ENCODE measurements at regions not wholly inside any gene's neighbourhood (a gene's known extent, or its start where the extent isn't known, plus 50 kb on each side); places are given as distances from the start of the nearest gene placed in this dataset.

- no peaks in the 10 kb centered on the region for H3K79me2 ChIP-seq (ENCODE audit: insufficient read depth)
- no peak overlapping the region for H2AFZ ChIP-seq (ENCODE audit: low read depth)
- no peaks in the 10 kb centered on the region for H3K27me3 ChIP-seq (ENCODE audit: insufficient read depth)
- DNase-seq = no peak
- no peaks in the 10 kb centered on the region for H3F3A ChIP-seq (replicated peaks; ENCODE audit: insufficient read depth)
- peak overlapping the region in 1 of 2 experiments; percentile 52; a peak in 2 of 4 replicates for H3K27ac ChIP-seq (ENCODE audit: low read depth in 2 of 2, low read length in 1 of 2)
- H4K20me1 ChIP-seq (ENCODE audit: insufficient read depth) = no peaks in the 10 kb centered on the region
- POLR2A ChIA-PET = no interaction called here
- H3K9me3 ChIP-seq = no peaks in the 10 kb centered on the region
- no peaks in the 10 kb centered on the region for H3K36me3 ChIP-seq (replicated peaks in 1 of 2; ENCODE audit: control insufficient read depth in 1 of 2, insufficient read depth in 2 of 2, low read length in 1 of 2)
- H3K9ac ChIP-seq = no peak overlapping the region; the same call in 1 of the 2 replicates
- peaks cover 0 to 3% of the 10 kb centered on the region in 2 experiments; a peak in 1 of 4 replicates for H3K4me1 ChIP-seq (ENCODE audit: control insufficient read depth in 1 of 2, insufficient read depth in 2 of 2, low read depth in 1 of 2, low read length in 1 of 2)
- no peak overlapping the region for H3K4me2 ChIP-seq
- no peak overlapping the region for H3K4me3 ChIP-seq (ENCODE audit: low read depth in 2 of 2, low read length in 1 of 2)
- CTCF ChIA-PET = interaction anchor here (1.9 kb wide), 1 partner anchor 11 kb away, joined by 4 read pairs; no protein-coding TSS in a partner anchor
- H3K9me2 ChIP-seq = no peaks in the 10 kb centered on the region
- TF ChIP-seq FOXM1 (IDR thresholded peaks at IDR 0.05; ENCODE audit: low read depth) (no peak), TCF12 (IDR thresholded peaks at IDR 0.05) (peak; percentile 72), SIN3A (IDR thresholded peaks at IDR 0.05; ENCODE audit: borderline replicate concordance, low read depth, low read length) (no peak), GATA2 (CRISPR knock-in tag; IDR thresholded peaks at IDR 0.05) (no peak), JUND (IDR thresholded peaks at IDR 0.05) (peak; percentile 77), MAX (IDR thresholded peaks at IDR 0.05; ENCODE audit: low read depth) (no peak; the same call in 1 of the 2 replicates), MXI1 (IDR thresholded peaks at IDR 0.05; ENCODE audit: low read depth, low read length) (no peak), POLR2AphosphoS5 (IDR thresholded peaks at IDR 0.05; ENCODE audit: low read depth, low read length) (no peak), PBX3 (IDR thresholded peaks at IDR 0.05) (peak; percentile 79), EZH2phosphoT487 (IDR thresholded peaks at IDR 0.05; ENCODE audit: borderline replicate concordance, low read depth) (no peak), REST (IDR thresholded peaks at IDR 0.05; ENCODE audit: low read depth, low read length) (no peak), EP300 (IDR thresholded peaks at IDR 0.05; ENCODE audit: borderline replicate concordance in 1 of 2, low read depth in 1 of 2, low read length in 1 of 2) (0 out of 4 replicates have a peak, but pooled peaks of 1 of the 2 experiments have one; percentile 8), NRF1 (IDR thresholded peaks at IDR 0.05; ENCODE audit: low read depth, low read length) (no peak), RAD21 (IDR thresholded peaks at IDR 0.05; ENCODE audit: low read length) (no peak), CHD2 (IDR thresholded peaks at IDR 0.05; ENCODE audit: low read length, partially characterized antibody) (no peak), ELF1 (IDR thresholded peaks at IDR 0.05) (no peak), TAF1 (IDR thresholded peaks at IDR 0.05; ENCODE audit: borderline replicate concordance, low read depth, low read length) (no peak), RFX5 (IDR thresholded peaks at IDR 0.05; ENCODE audit: low read length) (no peak), FOXJ3 (CRISPR knock-in tag; IDR thresholded peaks at IDR 0.05) (no peak), RXRA (IDR thresholded peaks at IDR 0.05; ENCODE audit: borderline replicate concordance, low read depth) (no peak)
- TF ChIP-seq, protein P1, sequence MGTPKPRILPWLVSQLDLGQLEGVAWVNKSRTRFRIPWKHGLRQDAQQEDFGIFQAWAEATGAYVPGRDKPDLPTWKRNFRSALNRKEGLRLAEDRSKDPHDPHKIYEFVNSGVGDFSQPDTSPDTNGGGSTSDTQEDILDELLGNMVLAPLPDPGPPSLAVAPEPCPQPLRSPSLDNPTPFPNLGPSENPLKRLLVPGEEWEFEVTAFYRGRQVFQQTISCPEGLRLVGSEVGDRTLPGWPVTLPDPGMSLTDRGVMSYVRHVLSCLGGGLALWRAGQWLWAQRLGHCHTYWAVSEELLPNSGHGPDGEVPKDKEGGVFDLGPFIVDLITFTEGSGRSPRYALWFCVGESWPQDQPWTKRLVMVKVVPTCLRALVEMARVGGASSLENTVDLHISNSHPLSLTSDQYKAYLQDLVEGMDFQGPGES (IDR thresholded peaks at IDR 0.05; ENCODE audit: low read depth, low read length) = no peak
- TF ChIP-seq, protein P2, sequence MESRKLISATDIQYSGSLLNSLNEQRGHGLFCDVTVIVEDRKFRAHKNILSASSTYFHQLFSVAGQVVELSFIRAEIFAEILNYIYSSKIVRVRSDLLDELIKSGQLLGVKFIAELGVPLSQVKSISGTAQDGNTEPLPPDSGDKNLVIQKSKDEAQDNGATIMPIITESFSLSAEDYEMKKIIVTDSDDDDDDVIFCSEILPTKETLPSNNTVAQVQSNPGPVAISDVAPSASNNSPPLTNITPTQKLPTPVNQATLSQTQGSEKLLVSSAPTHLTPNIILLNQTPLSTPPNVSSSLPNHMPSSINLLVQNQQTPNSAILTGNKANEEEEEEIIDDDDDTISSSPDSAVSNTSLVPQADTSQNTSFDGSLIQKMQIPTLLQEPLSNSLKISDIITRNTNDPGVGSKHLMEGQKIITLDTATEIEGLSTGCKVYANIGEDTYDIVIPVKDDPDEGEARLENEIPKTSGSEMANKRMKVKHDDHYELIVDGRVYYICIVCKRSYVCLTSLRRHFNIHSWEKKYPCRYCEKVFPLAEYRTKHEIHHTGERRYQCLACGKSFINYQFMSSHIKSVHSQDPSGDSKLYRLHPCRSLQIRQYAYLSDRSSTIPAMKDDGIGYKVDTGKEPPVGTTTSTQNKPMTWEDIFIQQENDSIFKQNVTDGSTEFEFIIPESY (IDR thresholded peaks at IDR 0.05; ENCODE audit: borderline replicate concordance, low read depth) = no peak
- TF ChIP-seq, protein P3, sequence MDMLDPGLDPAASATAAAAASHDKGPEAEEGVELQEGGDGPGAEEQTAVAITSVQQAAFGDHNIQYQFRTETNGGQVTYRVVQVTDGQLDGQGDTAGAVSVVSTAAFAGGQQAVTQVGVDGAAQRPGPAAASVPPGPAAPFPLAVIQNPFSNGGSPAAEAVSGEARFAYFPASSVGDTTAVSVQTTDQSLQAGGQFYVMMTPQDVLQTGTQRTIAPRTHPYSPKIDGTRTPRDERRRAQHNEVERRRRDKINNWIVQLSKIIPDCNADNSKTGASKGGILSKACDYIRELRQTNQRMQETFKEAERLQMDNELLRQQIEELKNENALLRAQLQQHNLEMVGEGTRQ (IDR thresholded peaks at IDR 0.05; ENCODE audit: borderline replicate concordance, low read depth, low read length) = no peak
- TF ChIP-seq, protein P4, sequence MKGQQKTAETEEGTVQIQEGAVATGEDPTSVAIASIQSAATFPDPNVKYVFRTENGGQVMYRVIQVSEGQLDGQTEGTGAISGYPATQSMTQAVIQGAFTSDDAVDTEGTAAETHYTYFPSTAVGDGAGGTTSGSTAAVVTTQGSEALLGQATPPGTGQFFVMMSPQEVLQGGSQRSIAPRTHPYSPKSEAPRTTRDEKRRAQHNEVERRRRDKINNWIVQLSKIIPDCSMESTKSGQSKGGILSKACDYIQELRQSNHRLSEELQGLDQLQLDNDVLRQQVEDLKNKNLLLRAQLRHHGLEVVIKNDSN (IDR thresholded peaks at IDR 0.05; ENCODE audit: borderline replicate concordance, low read depth) = no peak
Measured at GRCh38 chr5:123776761-123777160, 264.8 kb downstream of the CSNK1G3 start.

Measured in SK-N-SH (cell line).